ENCODE measurements at regions not wholly inside any gene's neighbourhood (a gene's known extent, or its start where the extent isn't known, plus 50 kb on each side); places are given as distances from the start of the nearest gene placed in this dataset.
"Not testable (repeated sequence)": the region's sequence is repeated elsewhere in the genome, so short reads cannot be mapped to it uniquely, and the experiment has no call there.

GRCh38 chr19:5290336-5291262 lies 50.0 kb downstream of the PTPRS start:
- DNase-seq = no peak

GRCh38 chr19:5289060-5289990 lies 51.3 kb downstream of the PTPRS start:
- no peak for DNase-seq

GRCh38 chr19:5288347-5288739 lies 52.3 kb downstream of the PTPRS start:
- DNase-seq = no peak

- DNase-seq = no peak
These were observed 53.5 kb downstream of the PTPRS start for GRCh38 chr19:5287066-5287465.

- no peak for DNase-seq
These were observed 54.1 kb downstream of the PTPRS start for GRCh38 chr19:5286465-5287029.

GRCh38 chr19:5285955-5286354 lies 54.7 kb downstream of the PTPRS start:
- DNase-seq = no peak

- DNase-seq = no peak
These were observed 55.3 kb downstream of the PTPRS start for GRCh38 chr19:5285311-5285710.

GRCh38 chr19:5282901-5283300 lies 57.7 kb downstream of the PTPRS start:
- no peak for DNase-seq

- no peak for DNase-seq
These were observed 59.0 kb downstream of the PTPRS start for GRCh38 chr19:5281588-5281987.

GRCh38 chr19:5275668-5276067 lies 64.9 kb downstream of the PTPRS start:
- DNase-seq = not testable (repeated sequence)

GRCh38 chr19:5273782-5274181 lies 66.8 kb downstream of the PTPRS start:
- no peak for DNase-seq

GRCh38 chr19:5271145-5271544 lies 69.5 kb downstream of the PTPRS start:
- DNase-seq = peak; percentile 37

GRCh38 chr19:5269926-5270325 lies 70.7 kb downstream of the PTPRS start:
- DNase-seq = no peak

- DNase-seq = no peak
These were observed 71.3 kb downstream of the PTPRS start for GRCh38 chr19:5269279-5269678.

- DNase-seq = no peak
These were observed 71.8 kb downstream of the PTPRS start for GRCh38 chr19:5268801-5269200.

- DNase-seq = no peak
These were observed 75.4 kb downstream of the PTPRS start for GRCh38 chr19:5265260-5265659.

- DNase-seq = no peak
These were observed 76.2 kb downstream of the PTPRS start for GRCh38 chr19:5264453-5264852.

GRCh38 chr19:5263615-5264014 lies 77.0 kb downstream of the PTPRS start:
- DNase-seq = no peak

GRCh38 chr19:5262721-5263120 lies 77.9 kb downstream of the PTPRS start:
- DNase-seq = peak; percentile 15

- DNase-seq = no peak
These were observed 79.3 kb downstream of the PTPRS start for GRCh38 chr19:5261156-5261890.

- no peak for DNase-seq
These were observed 80.1 kb downstream of the PTPRS start for GRCh38 chr19:5260381-5260967.

GRCh38 chr19:5259750-5260149 lies 80.9 kb downstream of the PTPRS start:
- DNase-seq = no peak

All from hematopoietic multipotent progenitor cell treated with erythropoietin and hydrocortisone succinate and interleukin-3 and kit ligand, for 4 days (in vitro differentiated cells).